ENCODE measurements at regions not wholly inside any gene's neighbourhood (a gene's known extent, or its start where the extent isn't known, plus 50 kb on each side); places are given as distances from the start of the nearest gene placed in this dataset.
"Not testable (repeated sequence)": the region's sequence is repeated elsewhere in the genome, so short reads cannot be mapped to it uniquely, and the experiment has no call there.

GRCh38 chr9:106092083-106092482 lies 397.7 kb downstream of the TMEM38B start:
- Histone ChIP-seq H3K36me3 (ENCODE audit: control insufficient read depth, low read depth, low read length) (no peaks in the 10 kb centered on the region), H3K9me3 (ENCODE audit: control insufficient read depth, low read depth, low read length) (peaks cover 2% of the 10 kb centered on the region), H3K27me3 (ENCODE audit: control insufficient read depth, insufficient read depth, low read length) (no peaks in the 10 kb centered on the region), H3K4me1 (ENCODE audit: control insufficient read depth, low read depth, low read length) (no peaks in the 10 kb centered on the region), H3K9ac (ENCODE audit: low read length) (no peak overlapping the region), H3K27ac (ENCODE audit: low read length) (no peak overlapping the region), H3K4me3 (ENCODE audit: low read length) (no peak overlapping the region)

- Histone ChIP-seq H3K4me1 (ENCODE audit: control insufficient read depth, low read depth, low read length) (no peaks in the 10 kb centered on the region), H3K9me3 (ENCODE audit: control insufficient read depth, low read depth, low read length) (no peaks in the 10 kb centered on the region), H3K27me3 (ENCODE audit: control insufficient read depth, insufficient read depth, low read length) (no peaks in the 10 kb centered on the region), H3K4me3 (ENCODE audit: low read length) (no peak overlapping the region), H3K36me3 (ENCODE audit: control insufficient read depth, low read depth, low read length) (no peaks in the 10 kb centered on the region), H3K27ac (ENCODE audit: low read length) (no peak overlapping the region), H3K9ac (ENCODE audit: low read length) (no peak overlapping the region)
These were observed 408.5 kb downstream of the TMEM38B start for GRCh38 chr9:106102821-106103220.

- Histone ChIP-seq H3K27ac (ENCODE audit: low read length) (no peak overlapping the region), H3K9ac (ENCODE audit: low read length) (no peak overlapping the region), H3K4me3 (ENCODE audit: low read length) (no peak overlapping the region), H3K9me3 (ENCODE audit: control insufficient read depth, low read depth, low read length) (no peaks in the 10 kb centered on the region), H3K36me3 (ENCODE audit: control insufficient read depth, low read depth, low read length) (no peaks in the 10 kb centered on the region), H3K27me3 (ENCODE audit: control insufficient read depth, insufficient read depth, low read length) (no peaks in the 10 kb centered on the region), H3K4me1 (ENCODE audit: control insufficient read depth, low read depth, low read length) (no peaks in the 10 kb centered on the region)
These were observed 410.5 kb downstream of the TMEM38B start for GRCh38 chr9:106104887-106105286.

GRCh38 chr9:106106396-106106795 lies 412.1 kb downstream of the TMEM38B start:
- Histone ChIP-seq H3K9me3 (ENCODE audit: control insufficient read depth, low read depth, low read length) (no peaks in the 10 kb centered on the region), H3K27ac (ENCODE audit: low read length) (no peak overlapping the region), H3K4me3 (ENCODE audit: low read length) (no peak overlapping the region), H3K27me3 (ENCODE audit: control insufficient read depth, insufficient read depth, low read length) (no peaks in the 10 kb centered on the region), H3K9ac (ENCODE audit: low read length) (no peak overlapping the region), H3K4me1 (ENCODE audit: control insufficient read depth, low read depth, low read length) (no peaks in the 10 kb centered on the region), H3K36me3 (ENCODE audit: control insufficient read depth, low read depth, low read length) (no peaks in the 10 kb centered on the region)

- Histone ChIP-seq H3K27ac (ENCODE audit: low read length) (no peak overlapping the region), H3K36me3 (ENCODE audit: control insufficient read depth, low read depth, low read length) (no peaks in the 10 kb centered on the region), H3K9ac (ENCODE audit: low read length) (no peak overlapping the region), H3K9me3 (ENCODE audit: control insufficient read depth, low read depth, low read length) (no peaks in the 10 kb centered on the region), H3K4me3 (ENCODE audit: low read length) (no peak overlapping the region), H3K4me1 (ENCODE audit: control insufficient read depth, low read depth, low read length) (no peaks in the 10 kb centered on the region), H3K27me3 (ENCODE audit: control insufficient read depth, insufficient read depth, low read length) (no peaks in the 10 kb centered on the region)
These were observed 413.4 kb downstream of the TMEM38B start for GRCh38 chr9:106107716-106108115.

- not testable (repeated sequence) for H3K9ac ChIP-seq (ENCODE audit: low read length); H3K27ac ChIP-seq (ENCODE audit: low read length); H3K36me3 ChIP-seq (ENCODE audit: control insufficient read depth, low read depth, low read length); H3K4me1 ChIP-seq (ENCODE audit: control insufficient read depth, low read depth, low read length); H3K27me3 ChIP-seq (ENCODE audit: control insufficient read depth, insufficient read depth, low read length); H3K9me3 ChIP-seq (ENCODE audit: control insufficient read depth, low read depth, low read length); H3K4me3 ChIP-seq (ENCODE audit: low read length)
These were observed 415.4 kb downstream of the TMEM38B start for GRCh38 chr9:106109706-106110105.

GRCh38 chr9:106110483-106110882 lies 416.1 kb downstream of the TMEM38B start:
- Histone ChIP-seq H3K27me3 (ENCODE audit: control insufficient read depth, insufficient read depth, low read length) (no peaks in the 10 kb centered on the region), H3K4me1 (ENCODE audit: control insufficient read depth, low read depth, low read length) (peaks cover 5% of the 10 kb centered on the region), H3K27ac (ENCODE audit: low read length) (no peak overlapping the region), H3K4me3 (ENCODE audit: low read length) (no peak overlapping the region), H3K36me3 (ENCODE audit: control insufficient read depth, low read depth, low read length) (no peaks in the 10 kb centered on the region), H3K9me3 (ENCODE audit: control insufficient read depth, low read depth, low read length) (no peaks in the 10 kb centered on the region), H3K9ac (ENCODE audit: low read length) (no peak overlapping the region)

GRCh38 chr9:106111039-106111730 lies 416.8 kb downstream of the TMEM38B start:
- Histone ChIP-seq H3K27ac (ENCODE audit: low read length) (no peak overlapping the region), H3K4me1 (ENCODE audit: control insufficient read depth, low read depth, low read length) (peaks cover 5% of the 10 kb centered on the region), H3K4me3 (ENCODE audit: low read length) (no peak overlapping the region), H3K36me3 (ENCODE audit: control insufficient read depth, low read depth, low read length) (no peaks in the 10 kb centered on the region), H3K27me3 (ENCODE audit: control insufficient read depth, insufficient read depth, low read length) (no peaks in the 10 kb centered on the region), H3K9ac (ENCODE audit: low read length) (no peak overlapping the region), H3K9me3 (ENCODE audit: control insufficient read depth, low read depth, low read length) (no peaks in the 10 kb centered on the region)

- Histone ChIP-seq H3K36me3 (ENCODE audit: control insufficient read depth, low read depth, low read length) (no peaks in the 10 kb centered on the region), H3K27me3 (ENCODE audit: control insufficient read depth, insufficient read depth, low read length) (no peaks in the 10 kb centered on the region), H3K4me3 (ENCODE audit: low read length) (no peak overlapping the region), H3K27ac (ENCODE audit: low read length) (no peak overlapping the region), H3K9ac (ENCODE audit: low read length) (no peak overlapping the region), H3K4me1 (ENCODE audit: control insufficient read depth, low read depth, low read length) (peaks cover 5% of the 10 kb centered on the region), H3K9me3 (ENCODE audit: control insufficient read depth, low read depth, low read length) (no peaks in the 10 kb centered on the region)
These were observed 418.6 kb downstream of the TMEM38B start for GRCh38 chr9:106112935-106113334.

- no peaks in the 10 kb centered on the region for H3K36me3 ChIP-seq (ENCODE audit: control insufficient read depth, low read depth, low read length)
- H3K9ac ChIP-seq (ENCODE audit: low read length) = no peak overlapping the region
- no peaks in the 10 kb centered on the region for H3K9me3 ChIP-seq (ENCODE audit: control insufficient read depth, low read depth, low read length)
- H3K27me3 ChIP-seq (ENCODE audit: control insufficient read depth, insufficient read depth, low read length) = no peaks in the 10 kb centered on the region
- peaks cover 2% of the 10 kb centered on the region for H3K4me1 ChIP-seq (ENCODE audit: control insufficient read depth, low read depth, low read length)
- no peak overlapping the region for H3K4me3 ChIP-seq (ENCODE audit: low read length)
- no peak overlapping the region for H3K27ac ChIP-seq (ENCODE audit: low read length)
These were observed 424.8 kb downstream of the TMEM38B start for GRCh38 chr9:106119176-106119575.

GRCh38 chr9:106120071-106120470 lies 425.7 kb downstream of the TMEM38B start:
- Histone ChIP-seq H3K4me1 (ENCODE audit: control insufficient read depth, low read depth, low read length) (no peaks in the 10 kb centered on the region), H3K27ac (ENCODE audit: low read length) (no peak overlapping the region), H3K9ac (ENCODE audit: low read length) (no peak overlapping the region), H3K36me3 (ENCODE audit: control insufficient read depth, low read depth, low read length) (no peaks in the 10 kb centered on the region), H3K9me3 (ENCODE audit: control insufficient read depth, low read depth, low read length) (no peaks in the 10 kb centered on the region), H3K4me3 (ENCODE audit: low read length) (no peak overlapping the region), H3K27me3 (ENCODE audit: control insufficient read depth, insufficient read depth, low read length) (no peaks in the 10 kb centered on the region)

- H3K36me3 ChIP-seq (ENCODE audit: control insufficient read depth, low read depth, low read length) = no peaks in the 10 kb centered on the region
- no peak overlapping the region for H3K27ac ChIP-seq (ENCODE audit: low read length)
- no peaks in the 10 kb centered on the region for H3K4me1 ChIP-seq (ENCODE audit: control insufficient read depth, low read depth, low read length)
- no peak overlapping the region for H3K9ac ChIP-seq (ENCODE audit: low read length)
- no peaks in the 10 kb centered on the region for H3K9me3 ChIP-seq (ENCODE audit: control insufficient read depth, low read depth, low read length)
- no peaks in the 10 kb centered on the region for H3K27me3 ChIP-seq (ENCODE audit: control insufficient read depth, insufficient read depth, low read length)
- no peak overlapping the region for H3K4me3 ChIP-seq (ENCODE audit: low read length)
These were observed 433.4 kb downstream of the TMEM38B start for GRCh38 chr9:106127776-106128175.
